ENCODE measurements at regions not wholly inside any gene's neighbourhood (a gene's known extent, or its start where the extent isn't known, plus 50 kb on each side); places are given as distances from the start of the nearest gene placed in this dataset.
"Not testable (repeated sequence)": the region's sequence is repeated elsewhere in the genome, so short reads cannot be mapped to it uniquely, and the experiment has no call there.

GRCh38 chrX:46235778-46236177 lies 309.4 kb downstream of the ZNF674 start:
- Histone ChIP-seq H3K9ac (ENCODE audit: low read length) (no peak overlapping the region), H3K4me3 (ENCODE audit: low read depth, low read length) (no peak overlapping the region), H3K4me1 (ENCODE audit: control insufficient read depth, insufficient read depth, low read length) (no peaks in the 10 kb centered on the region), H3K27me3 (ENCODE audit: control insufficient read depth, insufficient read depth, low read length) (no peaks in the 10 kb centered on the region), H3K9me3 (ENCODE audit: control insufficient read depth, insufficient read depth, low read depth, low read length) (peaks cover 5% of the 10 kb centered on the region; the same call in 1 of the 2 replicates), H3K36me3 (ENCODE audit: control insufficient read depth, insufficient read depth, low read length) (no peaks in the 10 kb centered on the region), H3K27ac (ENCODE audit: low read depth, low read length) (no peak overlapping the region)

GRCh38 chrX:46234775-46235174 lies 310.4 kb downstream of the ZNF674 start:
- Histone ChIP-seq H3K9ac (ENCODE audit: low read length) (no peak overlapping the region), H3K9me3 (ENCODE audit: control insufficient read depth, insufficient read depth, low read depth, low read length) (peaks cover 4% of the 10 kb centered on the region; the same call in 1 of the 2 replicates), H3K27ac (ENCODE audit: low read depth, low read length) (no peak overlapping the region), H3K36me3 (ENCODE audit: control insufficient read depth, insufficient read depth, low read length) (no peaks in the 10 kb centered on the region), H3K4me1 (ENCODE audit: control insufficient read depth, insufficient read depth, low read length) (no peaks in the 10 kb centered on the region), H3K27me3 (ENCODE audit: control insufficient read depth, insufficient read depth, low read length) (no peaks in the 10 kb centered on the region), H3K4me3 (ENCODE audit: low read depth, low read length) (no peak overlapping the region)

- no peak overlapping the region for H3K9ac ChIP-seq (ENCODE audit: low read length)
- H3K4me3 ChIP-seq (ENCODE audit: low read depth, low read length): no peak overlapping the region
- H3K4me1 ChIP-seq (ENCODE audit: control insufficient read depth, insufficient read depth, low read length): no peaks in the 10 kb centered on the region
- H3K27me3 ChIP-seq (ENCODE audit: control insufficient read depth, insufficient read depth, low read length): no peaks in the 10 kb centered on the region
- H3K27ac ChIP-seq (ENCODE audit: low read depth, low read length): no peak overlapping the region
- H3K9me3 ChIP-seq (ENCODE audit: control insufficient read depth, insufficient read depth, low read depth, low read length): no peaks in the 10 kb centered on the region
- H3K36me3 ChIP-seq (ENCODE audit: control insufficient read depth, insufficient read depth, low read length): no peaks in the 10 kb centered on the region
Observed at GRCh38 chrX:46228389-46228788, 316.8 kb downstream of the ZNF674 start.

- no peaks in the 10 kb centered on the region for H3K9me3 ChIP-seq (ENCODE audit: control insufficient read depth, insufficient read depth, low read depth, low read length)
- H3K9ac ChIP-seq (ENCODE audit: low read length): no peak overlapping the region
- H3K36me3 ChIP-seq (ENCODE audit: control insufficient read depth, insufficient read depth, low read length): no peaks in the 10 kb centered on the region
- no peak overlapping the region for H3K27ac ChIP-seq (ENCODE audit: low read depth, low read length)
- H3K4me3 ChIP-seq (ENCODE audit: low read depth, low read length): no peak overlapping the region
- no peaks in the 10 kb centered on the region for H3K4me1 ChIP-seq (ENCODE audit: control insufficient read depth, insufficient read depth, low read length)
- H3K27me3 ChIP-seq (ENCODE audit: control insufficient read depth, insufficient read depth, low read length): no peaks in the 10 kb centered on the region
Observed at GRCh38 chrX:46226422-46226821, 318.8 kb downstream of the ZNF674 start.

- H3K9ac ChIP-seq (ENCODE audit: low read length); H3K27ac ChIP-seq (ENCODE audit: low read depth, low read length); H3K36me3 ChIP-seq (ENCODE audit: control insufficient read depth, insufficient read depth, low read length); H3K9me3 ChIP-seq (ENCODE audit: control insufficient read depth, insufficient read depth, low read depth, low read length); H3K4me1 ChIP-seq (ENCODE audit: control insufficient read depth, insufficient read depth, low read length); H3K27me3 ChIP-seq (ENCODE audit: control insufficient read depth, insufficient read depth, low read length); H3K4me3 ChIP-seq (ENCODE audit: low read depth, low read length): not testable (repeated sequence)
Observed at GRCh38 chrX:46223499-46223898, 321.7 kb downstream of the ZNF674 start.

GRCh38 chrX:46220822-46221221 lies 324.4 kb downstream of the ZNF674 start:
- H3K9ac ChIP-seq (ENCODE audit: low read length): no peak overlapping the region
- no peak overlapping the region for H3K27ac ChIP-seq (ENCODE audit: low read depth, low read length)
- peaks cover 6% of the 10 kb centered on the region; the same call in 1 of the 2 replicates for H3K4me1 ChIP-seq (ENCODE audit: control insufficient read depth, insufficient read depth, low read length)
- no peaks in the 10 kb centered on the region for H3K36me3 ChIP-seq (ENCODE audit: control insufficient read depth, insufficient read depth, low read length)
- no peaks in the 10 kb centered on the region for H3K27me3 ChIP-seq (ENCODE audit: control insufficient read depth, insufficient read depth, low read length)
- H3K9me3 ChIP-seq (ENCODE audit: control insufficient read depth, insufficient read depth, low read depth, low read length): no peaks in the 10 kb centered on the region
- no peak overlapping the region for H3K4me3 ChIP-seq (ENCODE audit: low read depth, low read length)

DNA sequence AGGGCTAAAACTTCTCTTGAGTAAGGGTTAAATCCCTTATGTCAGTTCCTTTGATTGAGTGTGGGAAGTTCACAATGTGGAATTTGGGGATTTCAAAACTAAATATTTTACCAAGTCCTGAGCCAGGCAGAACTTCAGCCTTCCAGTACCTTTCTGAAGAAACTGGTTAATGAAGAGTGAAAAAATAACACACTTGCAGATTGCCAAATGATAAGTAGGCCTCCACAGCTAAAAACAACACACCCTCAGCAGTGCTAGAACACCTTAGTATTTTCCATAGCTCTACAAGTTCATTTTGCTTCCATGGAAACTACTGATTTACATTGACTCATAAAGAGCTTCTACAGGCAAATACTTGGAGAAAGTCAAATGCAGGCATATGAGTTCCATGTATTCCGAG lies 326.8 kb downstream of the ZNF674 start:
- no peak overlapping the region for H3K9ac ChIP-seq (ENCODE audit: low read length)
- H3K36me3 ChIP-seq (ENCODE audit: control insufficient read depth, insufficient read depth, low read length): no peaks in the 10 kb centered on the region
- no peaks in the 10 kb centered on the region for H3K9me3 ChIP-seq (ENCODE audit: control insufficient read depth, insufficient read depth, low read depth, low read length)
- H3K4me3 ChIP-seq (ENCODE audit: low read depth, low read length): no peak overlapping the region
- H3K27me3 ChIP-seq (ENCODE audit: control insufficient read depth, insufficient read depth, low read length): no peaks in the 10 kb centered on the region
- H3K4me1 ChIP-seq (ENCODE audit: control insufficient read depth, insufficient read depth, low read length): peaks cover 6% of the 10 kb centered on the region; the same call in 1 of the 2 replicates
- H3K27ac ChIP-seq (ENCODE audit: low read depth, low read length): no peak overlapping the region

- no peak overlapping the region for H3K4me3 ChIP-seq (ENCODE audit: low read depth, low read length)
- no peak overlapping the region for H3K27ac ChIP-seq (ENCODE audit: low read depth, low read length)
- no peak overlapping the region for H3K9ac ChIP-seq (ENCODE audit: low read length)
- H3K9me3 ChIP-seq (ENCODE audit: control insufficient read depth, insufficient read depth, low read depth, low read length): no peaks in the 10 kb centered on the region
- H3K36me3 ChIP-seq (ENCODE audit: control insufficient read depth, insufficient read depth, low read length): no peaks in the 10 kb centered on the region
- H3K27me3 ChIP-seq (ENCODE audit: control insufficient read depth, insufficient read depth, low read length): no peaks in the 10 kb centered on the region
- H3K4me1 ChIP-seq (ENCODE audit: control insufficient read depth, insufficient read depth, low read length): peaks cover 6% of the 10 kb centered on the region; the same call in 1 of the 2 replicates
Observed at GRCh38 chrX:46216406-46216805, 328.8 kb downstream of the ZNF674 start.

GRCh38 chrX:46211079-46211478 lies 334.1 kb downstream of the ZNF674 start:
- no peak overlapping the region for H3K27ac ChIP-seq (ENCODE audit: low read depth, low read length)
- H3K27me3 ChIP-seq (ENCODE audit: control insufficient read depth, insufficient read depth, low read length): no peaks in the 10 kb centered on the region
- H3K9me3 ChIP-seq (ENCODE audit: control insufficient read depth, insufficient read depth, low read depth, low read length): no peaks in the 10 kb centered on the region
- H3K4me3 ChIP-seq (ENCODE audit: low read depth, low read length): no peak overlapping the region
- no peak overlapping the region for H3K9ac ChIP-seq (ENCODE audit: low read length)
- 0 out of 2 replicates have a peak, but pooled peaks cover 3% of the 10 kb centered on the region for H3K4me1 ChIP-seq (ENCODE audit: control insufficient read depth, insufficient read depth, low read length)
- H3K36me3 ChIP-seq (ENCODE audit: control insufficient read depth, insufficient read depth, low read length): no peaks in the 10 kb centered on the region

GRCh38 chrX:46209768-46210167 lies 335.5 kb downstream of the ZNF674 start:
- no peak overlapping the region for H3K4me3 ChIP-seq (ENCODE audit: low read depth, low read length)
- 0 out of 2 replicates have a peak, but pooled peaks cover 3% of the 10 kb centered on the region for H3K4me1 ChIP-seq (ENCODE audit: control insufficient read depth, insufficient read depth, low read length)
- no peaks in the 10 kb centered on the region for H3K27me3 ChIP-seq (ENCODE audit: control insufficient read depth, insufficient read depth, low read length)
- no peak overlapping the region for H3K9ac ChIP-seq (ENCODE audit: low read length)
- no peaks in the 10 kb centered on the region for H3K36me3 ChIP-seq (ENCODE audit: control insufficient read depth, insufficient read depth, low read length)
- H3K27ac ChIP-seq (ENCODE audit: low read depth, low read length): no peak overlapping the region
- no peaks in the 10 kb centered on the region for H3K9me3 ChIP-seq (ENCODE audit: control insufficient read depth, insufficient read depth, low read depth, low read length)

DNA sequence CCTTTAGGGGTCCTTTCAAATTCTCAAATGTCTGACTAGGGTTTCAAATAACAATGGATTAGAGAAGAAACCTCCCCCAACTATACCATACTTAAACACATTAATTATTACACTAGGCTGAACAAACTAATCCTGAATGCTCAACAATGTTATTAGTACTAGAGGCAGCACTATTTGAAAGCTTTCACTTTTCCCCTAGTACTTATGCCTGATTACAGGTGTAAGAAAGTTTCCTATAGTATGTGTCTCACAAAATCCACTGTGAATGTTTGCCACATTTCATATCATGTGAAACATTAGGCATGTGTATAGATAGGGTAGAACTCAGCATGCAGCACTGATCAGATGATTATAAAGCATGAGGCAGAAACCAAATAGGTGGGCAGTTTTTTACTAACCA lies 336.2 kb downstream of the ZNF674 start:
- Histone ChIP-seq H3K4me3 (ENCODE audit: low read depth, low read length) (no peak overlapping the region), H3K27ac (ENCODE audit: low read depth, low read length) (no peak overlapping the region), H3K9ac (ENCODE audit: low read length) (no peak overlapping the region), H3K36me3 (ENCODE audit: control insufficient read depth, insufficient read depth, low read length) (no peaks in the 10 kb centered on the region), H3K27me3 (ENCODE audit: control insufficient read depth, insufficient read depth, low read length) (no peaks in the 10 kb centered on the region), H3K9me3 (ENCODE audit: control insufficient read depth, insufficient read depth, low read depth, low read length) (no peaks in the 10 kb centered on the region), H3K4me1 (ENCODE audit: control insufficient read depth, insufficient read depth, low read length) (0 out of 2 replicates have a peak, but pooled peaks cover 3% of the 10 kb centered on the region)

All from HUES6 (cell line).